PC-3 (cell line): ENCODE measurements at regions not wholly inside any gene's neighbourhood (a gene's known extent, or its start where the extent isn't known, plus 50 kb on each side); places are given as distances from the start of the nearest gene placed in this dataset.

Source experiments
- CTCF ChIP-seq: fragments of 300-600 bp; sonication (generic); conservative IDR thresholded peaks from 2 replicates; pipeline ENCODE4 v1.5.1; 2017; ENCODE audit warnings: antibody characterized with exemption, low read depth, mild to moderate bottlenecking, low read length
- EZH2 ChIP-seq: fragments of 300-600 bp; sonication (generic); IDR thresholded peaks from one replicate; pipeline ENCODE4 v1.6.1; 2017; ENCODE audit warnings: antibody characterized with exemption, mild to moderate bottlenecking, low read length; ENCODE audit not compliant: unreplicated experiment
- EZH2phosphoT487 ChIP-seq: fragments of 300-600 bp; sonication (generic); IDR thresholded peaks from 2 replicates; pipeline ENCODE4 v1.6.1; 2018; ENCODE audit warnings: mild to moderate bottlenecking, antibody characterized with exemption, low read length, borderline replicate concordance

DNA sequence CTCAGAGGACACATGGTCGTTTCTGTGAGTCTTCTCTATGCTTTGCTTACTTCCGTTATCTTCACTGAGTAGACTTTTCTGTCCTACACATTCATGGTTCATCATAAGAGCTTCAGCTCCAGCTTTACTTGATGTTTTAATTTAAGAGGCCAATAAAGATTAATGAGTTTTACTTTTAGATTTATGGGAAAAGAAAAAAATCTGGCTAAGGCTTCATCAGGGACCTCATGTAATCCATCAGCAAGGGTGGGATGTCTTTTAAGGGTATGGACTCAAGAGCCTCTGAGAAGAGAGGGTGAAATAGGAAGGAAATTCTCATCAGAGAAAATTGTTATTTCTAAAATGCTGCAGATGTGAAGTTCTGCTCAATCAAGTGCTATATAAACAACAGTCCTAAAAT, 963.0 kb upstream of the RAG2 start:
- TF ChIP-seq CTCF (no peak), EZH2phosphoT487 (no peak), EZH2 (no peak)
